ENCODE measurements at regions not wholly inside any gene's neighbourhood (a gene's known extent, or its start where the extent isn't known, plus 50 kb on each side); places are given as distances from the start of the nearest gene placed in this dataset.

DNA sequence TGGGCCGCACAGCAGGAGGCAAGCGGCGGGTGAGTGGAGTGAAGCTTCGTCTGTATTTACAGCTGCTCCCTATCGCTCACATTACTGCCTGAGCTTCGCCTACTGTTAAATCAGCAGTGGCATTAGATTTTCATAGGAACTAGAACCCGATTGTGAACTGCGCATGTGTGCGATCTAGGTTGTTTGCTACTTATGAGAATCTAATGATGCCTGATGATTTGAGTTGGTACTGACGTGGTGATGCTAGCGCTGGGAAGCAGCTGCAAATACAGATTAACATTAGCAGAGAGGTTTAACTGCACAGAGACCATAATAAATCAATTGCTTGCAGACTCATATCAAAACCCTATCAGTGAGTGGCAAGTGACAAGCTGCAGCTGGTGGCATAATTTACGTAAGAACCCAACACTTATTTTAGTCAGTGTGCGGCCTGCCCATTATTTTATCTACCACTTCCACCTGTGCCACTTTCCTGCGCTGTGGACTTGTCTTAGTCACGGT lies 133.4 kb upstream of the CDH9 start:
- no peak for TF ChIP-seq MYC (IDR thresholded peaks at IDR 0.05; ENCODE audit: low read depth, low read length)
- TF ChIP-seq, protein P1, sequence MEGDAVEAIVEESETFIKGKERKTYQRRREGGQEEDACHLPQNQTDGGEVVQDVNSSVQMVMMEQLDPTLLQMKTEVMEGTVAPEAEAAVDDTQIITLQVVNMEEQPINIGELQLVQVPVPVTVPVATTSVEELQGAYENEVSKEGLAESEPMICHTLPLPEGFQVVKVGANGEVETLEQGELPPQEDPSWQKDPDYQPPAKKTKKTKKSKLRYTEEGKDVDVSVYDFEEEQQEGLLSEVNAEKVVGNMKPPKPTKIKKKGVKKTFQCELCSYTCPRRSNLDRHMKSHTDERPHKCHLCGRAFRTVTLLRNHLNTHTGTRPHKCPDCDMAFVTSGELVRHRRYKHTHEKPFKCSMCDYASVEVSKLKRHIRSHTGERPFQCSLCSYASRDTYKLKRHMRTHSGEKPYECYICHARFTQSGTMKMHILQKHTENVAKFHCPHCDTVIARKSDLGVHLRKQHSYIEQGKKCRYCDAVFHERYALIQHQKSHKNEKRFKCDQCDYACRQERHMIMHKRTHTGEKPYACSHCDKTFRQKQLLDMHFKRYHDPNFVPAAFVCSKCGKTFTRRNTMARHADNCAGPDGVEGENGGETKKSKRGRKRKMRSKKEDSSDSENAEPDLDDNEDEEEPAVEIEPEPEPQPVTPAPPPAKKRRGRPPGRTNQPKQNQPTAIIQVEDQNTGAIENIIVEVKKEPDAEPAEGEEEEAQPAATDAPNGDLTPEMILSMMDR (IDR thresholded peaks at IDR 0.05; ENCODE audit: low read depth, low read length) = no peak
- no peak for TF ChIP-seq POLR2A (IDR thresholded peaks at IDR 0.05; ENCODE audit: extremely low read depth, insufficient read length)
- TF ChIP-seq, protein P2, sequence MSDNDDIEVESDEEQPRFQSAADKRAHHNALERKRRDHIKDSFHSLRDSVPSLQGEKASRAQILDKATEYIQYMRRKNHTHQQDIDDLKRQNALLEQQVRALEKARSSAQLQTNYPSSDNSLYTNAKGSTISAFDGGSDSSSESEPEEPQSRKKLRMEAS (IDR thresholded peaks at IDR 0.05; ENCODE audit: low read depth, low read length) = no peak
